HG03196 (cell line): ENCODE measurements at regions not wholly inside any gene's neighbourhood (a gene's known extent, or its start where the extent isn't known, plus 50 kb on each side); places are given as distances from the start of the nearest gene placed in this dataset.

Experiments used
- ATAC-seq: cut with Tn5 transposase; IDR thresholded peaks from one replicate; pipeline ENCODE4 v1.9.1; 2021; ENCODE audit not compliant: unreplicated experiment

DNA sequence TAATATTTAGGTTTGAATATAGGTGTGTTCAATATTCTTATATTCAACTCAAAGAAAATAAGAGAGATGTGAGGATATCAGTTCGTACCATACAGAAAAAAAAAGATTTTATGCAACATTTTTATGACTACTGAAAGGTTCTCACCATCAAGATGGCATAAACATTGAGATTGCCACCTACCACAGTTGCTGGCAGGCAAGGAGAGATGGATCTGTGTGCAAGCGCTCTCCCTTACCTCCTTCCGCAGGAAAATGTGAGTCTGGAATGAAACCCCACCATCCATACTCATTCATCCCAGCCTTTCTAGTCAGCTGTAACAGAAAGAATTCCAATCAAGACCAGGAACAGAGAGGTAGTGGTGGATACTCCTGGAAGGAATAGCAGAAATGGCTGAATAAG, 376.9 kb downstream of the PPP3CA start:
- no peak for ATAC-seq

DNA sequence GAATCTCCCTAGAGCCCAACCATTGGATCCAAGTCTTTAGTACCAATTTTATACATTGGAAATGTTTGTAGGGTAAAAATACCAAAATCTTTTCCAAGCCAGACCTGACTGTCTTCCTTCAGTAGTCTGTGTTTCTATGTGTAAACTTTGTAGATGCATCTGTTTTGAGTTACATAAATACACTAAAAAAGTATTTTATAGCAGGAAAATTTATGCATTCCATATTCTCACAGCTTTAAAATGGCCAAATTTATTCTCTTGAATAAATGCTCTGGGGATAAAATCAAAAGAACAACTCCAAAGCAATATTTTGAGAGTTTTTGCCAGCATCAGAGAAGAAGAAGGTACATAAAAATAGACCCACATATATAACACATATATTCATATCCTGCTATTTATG, 377.4 kb downstream of the PPP3CA start:
- no peak for ATAC-seq

GRCh38 chr4:100968046-100968445, 379.3 kb downstream of the PPP3CA start:
- no peak for ATAC-seq

- no peak for ATAC-seq
These were observed 383.7 kb downstream of the PPP3CA start for GRCh38 chr4:100963627-100964026.

GRCh38 chr4:100962698-100963097, 384.6 kb downstream of the PPP3CA start:
- ATAC-seq, result no peak

GRCh38 chr4:100960232-100960631, 387.1 kb downstream of the PPP3CA start:
- ATAC-seq, result no peak

GRCh38 chr4:100954046-100954445, 393.3 kb downstream of the PPP3CA start:
- no peak for ATAC-seq

GRCh38 chr4:100953616-100954015, 393.7 kb downstream of the PPP3CA start:
- no peak for ATAC-seq

GRCh38 chr4:100952590-100952989, 394.7 kb downstream of the PPP3CA start:
- ATAC-seq, result no peak

- ATAC-seq, result no peak
These were observed 397.9 kb downstream of the PPP3CA start for GRCh38 chr4:100949350-100949935.

DNA sequence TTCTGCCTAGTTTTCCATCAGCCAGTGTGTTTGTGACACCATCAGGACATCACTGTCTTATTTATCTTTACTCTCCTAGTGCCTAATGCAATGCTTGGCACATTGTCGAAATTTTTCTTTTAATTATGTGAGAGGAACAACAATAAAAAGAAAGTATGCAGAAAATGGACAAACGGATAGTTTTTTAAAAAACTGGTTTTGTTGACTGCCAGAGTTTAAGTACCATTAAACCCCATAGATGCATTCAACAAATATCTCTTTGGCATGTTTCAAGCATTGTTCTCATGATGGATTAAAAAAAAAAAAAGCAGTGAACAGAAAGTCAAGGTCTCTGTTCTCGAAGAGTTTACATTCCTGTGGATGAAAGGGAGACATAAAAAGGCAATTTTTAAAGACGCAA, 398.4 kb downstream of the PPP3CA start:
- ATAC-seq, result no peak

GRCh38 chr4:100945789-100946188, 401.5 kb downstream of the PPP3CA start:
- no peak for ATAC-seq

DNA sequence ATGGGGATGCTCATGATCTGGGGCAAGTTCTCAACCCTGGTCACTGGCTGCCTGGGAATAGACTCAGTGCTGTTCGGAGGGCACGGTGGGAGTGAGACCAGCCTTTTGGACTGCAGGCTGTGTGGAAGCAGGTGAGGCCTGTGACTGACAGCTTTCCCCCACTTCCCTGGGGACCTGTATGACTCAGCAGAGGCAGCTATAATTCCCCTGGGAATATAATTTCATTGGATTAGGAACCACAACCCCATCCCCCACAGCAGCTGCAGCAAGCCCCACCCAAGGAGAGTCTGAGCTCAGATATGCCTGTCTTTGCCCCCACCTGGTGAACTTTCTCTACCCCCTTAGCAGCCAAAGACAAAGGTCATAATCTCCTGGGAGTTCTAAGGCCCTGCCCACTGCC, 408.6 kb downstream of the PPP3CA start:
- no peak for ATAC-seq

DNA sequence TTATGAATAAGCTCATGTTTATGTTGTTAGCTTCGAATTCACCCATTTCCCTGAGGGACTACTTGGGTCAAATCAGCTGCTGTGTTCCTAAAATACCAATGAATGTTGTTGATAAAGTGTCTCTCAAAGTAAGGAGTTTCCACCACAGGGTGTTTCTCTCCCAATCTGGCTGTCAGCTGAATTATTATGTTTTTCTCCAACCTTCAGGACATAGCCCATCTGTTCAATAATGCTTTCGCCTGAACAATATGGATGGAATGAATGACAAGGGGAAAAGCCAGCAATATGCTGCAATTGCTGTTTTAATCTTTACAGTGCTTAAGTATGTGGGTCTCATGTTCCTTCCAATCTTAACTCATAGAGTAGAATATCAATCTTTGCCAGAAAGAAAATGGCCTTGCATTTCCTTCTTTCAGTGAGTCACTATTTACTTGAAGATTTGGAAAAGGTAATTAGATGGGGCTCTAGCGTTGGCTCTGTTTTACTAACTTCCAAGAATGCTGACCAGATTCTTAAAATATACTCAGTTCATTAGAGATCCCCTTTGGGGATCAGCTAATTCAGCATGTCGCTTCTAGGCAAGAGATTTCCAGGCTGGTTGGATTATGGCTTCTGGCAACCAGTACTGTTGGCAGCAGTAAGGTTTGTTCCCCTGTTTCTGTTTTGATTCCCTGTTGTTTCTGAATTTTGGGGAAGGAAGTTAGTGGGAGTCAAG, 410.5 kb downstream of the PPP3CA start:
- ATAC-seq, result no peak

DNA sequence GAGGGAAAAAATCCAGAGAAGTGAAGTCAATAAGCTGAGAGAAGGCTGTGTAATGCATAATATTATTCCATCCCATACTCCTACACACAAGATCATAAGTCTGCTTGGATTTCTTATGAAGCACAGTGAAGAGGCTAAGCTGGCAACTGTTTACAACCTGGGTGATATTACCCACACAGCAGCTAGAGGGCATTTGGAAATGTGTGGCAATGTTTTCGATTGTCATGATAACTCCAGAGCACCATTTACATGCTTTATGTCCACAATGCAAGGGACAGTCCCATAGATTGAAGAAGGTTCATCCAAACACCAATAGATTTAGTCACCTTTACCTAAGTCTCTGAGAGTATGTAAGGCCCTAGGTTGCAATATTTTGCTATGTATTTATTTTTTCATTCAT, 412.2 kb downstream of the PPP3CA start:
- no peak for ATAC-seq

DNA sequence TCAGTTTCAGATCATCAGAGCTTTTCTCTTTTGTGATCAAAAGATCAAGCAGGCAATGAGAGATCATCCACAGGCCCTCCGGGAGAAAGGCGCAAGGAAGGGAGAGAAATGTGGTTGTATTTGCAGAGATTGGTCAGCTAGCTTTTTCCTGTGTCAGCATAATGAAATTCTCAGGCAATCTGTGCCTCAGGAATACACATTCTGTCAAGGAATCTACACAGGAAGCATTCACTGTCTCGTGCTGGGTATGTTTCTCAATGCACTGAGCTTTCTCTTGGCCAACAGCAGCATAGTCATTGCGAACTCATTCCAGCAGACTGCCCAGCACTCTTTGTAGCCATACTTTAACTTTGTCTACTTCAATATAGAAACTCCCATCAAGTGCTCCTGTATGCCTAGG, 413.7 kb downstream of the PPP3CA start:
- no peak for ATAC-seq

GRCh38 chr4:100929758-100930157, 411.9 kb upstream of the EMCN start:
- no peak for ATAC-seq

GRCh38 chr4:100929135-100929534, 411.3 kb upstream of the EMCN start:
- no peak for ATAC-seq

GRCh38 chr4:100926039-100926717, 408.4 kb upstream of the EMCN start:
- no peak for ATAC-seq

DNA sequence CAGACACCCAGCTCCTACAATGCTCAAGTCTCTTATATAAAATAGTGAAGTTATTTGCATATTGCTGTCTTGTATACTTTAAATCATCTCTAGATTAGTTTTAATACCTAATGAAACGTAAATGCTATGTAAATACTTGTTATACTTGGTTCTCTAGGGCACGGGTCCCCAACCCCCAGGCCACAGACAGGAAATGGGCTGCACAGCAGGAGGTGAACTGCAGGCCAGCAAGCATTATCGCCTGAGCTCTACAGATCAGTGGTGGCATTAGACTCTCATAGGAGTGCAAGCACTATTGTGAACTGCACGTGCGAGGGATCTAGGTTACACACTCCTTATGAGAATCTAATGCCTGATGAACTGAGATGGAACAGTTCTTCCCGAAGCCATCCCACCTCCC, 395.9 kb upstream of the EMCN start:
- ATAC-seq, result no peak

GRCh38 chr4:100908540-100908939, 390.7 kb upstream of the EMCN start:
- ATAC-seq, result no peak
